HepG2 (cell line): ENCODE measurements at regions not wholly inside any gene's neighbourhood (a gene's known extent, or its start where the extent isn't known, plus 50 kb on each side); places are given as distances from the start of the nearest gene placed in this dataset.

Source experiments
- ATAC-seq: fragments of 200-7000 bp; cut with Tn5 transposase; 3 replicates; pipeline ENCODE4 v1.9.1; 2020; ENCODE audit warnings: mild to moderate bottlenecking, moderate library complexity
- BruUV-seq: library from RNA; stranded (reverse); fragments of 400-500 nt; replicated peaks from 2 replicates; lab custom pipeline; 2021; lab: Mats Ljungman, UMichigan
- CTCF ChIA-PET: fragments of 300-600 bp; formaldehyde crosslinking; extraction: SDS; loops from one replicate; lab custom pipeline; 2021; ENCODE audit warnings: low total read pairs, inconsistent platforms, low intra/inter-chr PET ratio; lab: Yijun Ruan, JAX
- POLR2A ChIA-PET: fragments of 350-600 bp; sonication (Branson Sonifier 250); formaldehyde crosslinking; loops from one replicate; lab custom pipeline; 2020; ENCODE audit warnings: antibody characterized with exemption, inconsistent platforms; lab: Yijun Ruan, JAX
- DNase-seq: peaks from one replicate; pipeline ENCODE4 v3.0.0-alpha.2; 2015; ENCODE audit warnings: low spot score
- FAIRE-seq: peaks from 3 replicates; lab custom pipeline; 2011; peaks lifted over from hg19 to GRCh38; lab: Jason Lieb, UNC
- H2AFZ ChIP-seq: one replicate; pipeline ENCODE4 v1.6.1; 2011; ENCODE audit warnings: low read length, inconsistent platforms
- H3K27ac ChIP-seq: fragments of 300-600 bp; 3 replicates; pipeline ENCODE4 v1.8.0; 2011; ENCODE audit warnings: mixed run types, mild to moderate bottlenecking, mixed read lengths, low read length, inconsistent platforms; ENCODE audit not compliant: insufficient read depth; ENCODE audit errors: extremely low read length
- H3K27me3 ChIP-seq, 2 experiments: fragments of 200-600 bp in 1 of 2; 2 replicates in 1 of 2; 3 replicates in 1 of 2; pipeline versions ENCODE4 v1.6.0 to v1.8.0; 2011; ENCODE audit warnings: low read length in 2 of 2, mild to moderate bottlenecking in 2 of 2, moderate library complexity in 2 of 2, inconsistent platforms in 1 of 2; ENCODE audit not compliant: insufficient read depth in 2 of 2, control insufficient read depth in 1 of 2
- H3K36me3 ChIP-seq, 2 experiments: fragments of 200-600 bp in 1 of 2; replicated peaks in 1 of 2; 2 replicates in 1 of 2; 3 replicates in 1 of 2; pipeline versions ENCODE4 v1.5.1 to v1.8.0; 2011; ENCODE audit warnings: low read length in 2 of 2, inconsistent platforms in 1 of 2; ENCODE audit not compliant: insufficient read depth in 2 of 2, control insufficient read depth in 1 of 2
- H3K4me1 ChIP-seq: 2 replicates; pipeline ENCODE4 v1.5.1; 2012; ENCODE audit warnings: low read length, inconsistent platforms; ENCODE audit not compliant: insufficient read depth
- H3K4me2 ChIP-seq: 2 replicates; pipeline ENCODE4 v1.6.0; 2011; ENCODE audit warnings: low read depth, low read length, inconsistent platforms
- H3K4me3 ChIP-seq, 3 experiments: fragments of 200-600 bp in 1 of 3; sonication (generic), shearing (Covaris generic) in 1 of 3; replicated peaks in 1 of 3; 2 replicates each; pipeline ENCODE4 v1.5.1; 2011 to 2016; ENCODE audit warnings: low read length in 3 of 3, inconsistent platforms in 2 of 3, low read depth in 2 of 3, mild to moderate bottlenecking in 2 of 3, control low read depth in 1 of 3, mixed read lengths in 1 of 3; ENCODE audit not compliant: insufficient read depth in 1 of 3
- H3K79me2 ChIP-seq: one replicate; pipeline ENCODE4 v1.6.1; 2011; ENCODE audit warnings: low read length, inconsistent platforms; ENCODE audit not compliant: insufficient read depth
- H3K9ac ChIP-seq: 2 replicates; pipeline ENCODE4 v1.6.0; 2011; ENCODE audit warnings: mild to moderate bottlenecking, low read depth, low read length, inconsistent platforms; ENCODE audit not compliant: insufficient read depth
- H3K9me3 ChIP-seq: 2 replicates; pipeline ENCODE4 v1.5.1; 2012; ENCODE audit warnings: mild to moderate bottlenecking, low read length
- H4K20me1 ChIP-seq: 2 replicates; pipeline ENCODE4 v1.6.0; 2011; ENCODE audit warnings: inconsistent platforms, mild to moderate bottlenecking, low read length, moderate library complexity; ENCODE audit not compliant: insufficient read depth
- ARID2 ChIP-seq: sonication (generic); formaldehyde crosslinking; IDR thresholded peaks from 2 replicates; pipeline ENCODE4 v1.8.1; 2022; ENCODE audit warnings: mild to moderate bottlenecking, missing genetic modification reagents, borderline replicate concordance
- ZNF235 ChIP-seq: sonication (generic); formaldehyde crosslinking; IDR thresholded peaks from 2 replicates; pipeline ENCODE4 v1.8.1; 2023; ENCODE audit warnings: mild to moderate bottlenecking, missing genetic modification reagents, borderline replicate concordance
- WGBS: methylation state at CpG from one replicate; pipeline ENCODE4 v1.1.6; 2017; ENCODE audit warnings: low lambda C conversion rate; 5-methylcytosine and 5-hydroxymethylcytosine counted together
- in situ Hi-C: cut with HindIII; loops from 2 replicates; pipeline ENCODE4 v1.10.0; 2017; ENCODE audit warnings: low pct_unique_long_range_greater_than_20kb; ENCODE audit not compliant: extremely low pct_ligation_motif_present
- intact Hi-C: fragments of 100-400 bp; cut with micrococcal nuclease; formaldehyde crosslinking; loops from one replicate; pipeline ENCODE4 v1.10.0; 2022; ENCODE audit not compliant: unreplicated experiment
- TF ChIP-seq, protein P1 (sequence below): sonication (generic); formaldehyde crosslinking; IDR thresholded peaks from 2 replicates; pipeline ENCODE4 v1.5.0; 2020; ENCODE audit warnings: mild to moderate bottlenecking, missing genetic modification reagents
- TF ChIP-seq, protein P2 (sequence below): sonication (generic); formaldehyde crosslinking; IDR thresholded peaks from 2 replicates; pipeline ENCODE4 v1.8.1; 2023; ENCODE audit warnings: mild to moderate bottlenecking, missing genetic modification reagents, borderline replicate concordance

DNA sequence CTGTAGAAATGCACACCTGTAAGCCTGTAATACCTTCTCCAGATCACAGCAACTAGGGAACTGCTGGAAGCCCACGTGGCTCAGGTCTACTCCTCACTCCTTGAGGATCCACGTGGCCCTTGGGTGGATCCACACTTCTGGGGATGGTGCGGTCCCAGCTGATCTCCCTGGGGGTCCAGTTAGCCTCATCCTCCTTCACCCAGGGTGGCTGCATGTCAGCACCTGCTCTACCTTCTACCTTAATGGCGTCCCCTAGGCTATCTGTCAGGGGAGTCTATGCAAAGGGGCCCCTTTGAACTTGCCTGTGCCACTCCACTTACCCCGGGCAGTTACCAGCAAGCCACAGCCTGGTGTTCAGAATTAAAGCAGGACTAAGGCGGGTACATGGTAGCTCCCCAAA lies 284.7 kb downstream of the MYCN start (continued):
- TF ChIP-seq, protein P1, sequence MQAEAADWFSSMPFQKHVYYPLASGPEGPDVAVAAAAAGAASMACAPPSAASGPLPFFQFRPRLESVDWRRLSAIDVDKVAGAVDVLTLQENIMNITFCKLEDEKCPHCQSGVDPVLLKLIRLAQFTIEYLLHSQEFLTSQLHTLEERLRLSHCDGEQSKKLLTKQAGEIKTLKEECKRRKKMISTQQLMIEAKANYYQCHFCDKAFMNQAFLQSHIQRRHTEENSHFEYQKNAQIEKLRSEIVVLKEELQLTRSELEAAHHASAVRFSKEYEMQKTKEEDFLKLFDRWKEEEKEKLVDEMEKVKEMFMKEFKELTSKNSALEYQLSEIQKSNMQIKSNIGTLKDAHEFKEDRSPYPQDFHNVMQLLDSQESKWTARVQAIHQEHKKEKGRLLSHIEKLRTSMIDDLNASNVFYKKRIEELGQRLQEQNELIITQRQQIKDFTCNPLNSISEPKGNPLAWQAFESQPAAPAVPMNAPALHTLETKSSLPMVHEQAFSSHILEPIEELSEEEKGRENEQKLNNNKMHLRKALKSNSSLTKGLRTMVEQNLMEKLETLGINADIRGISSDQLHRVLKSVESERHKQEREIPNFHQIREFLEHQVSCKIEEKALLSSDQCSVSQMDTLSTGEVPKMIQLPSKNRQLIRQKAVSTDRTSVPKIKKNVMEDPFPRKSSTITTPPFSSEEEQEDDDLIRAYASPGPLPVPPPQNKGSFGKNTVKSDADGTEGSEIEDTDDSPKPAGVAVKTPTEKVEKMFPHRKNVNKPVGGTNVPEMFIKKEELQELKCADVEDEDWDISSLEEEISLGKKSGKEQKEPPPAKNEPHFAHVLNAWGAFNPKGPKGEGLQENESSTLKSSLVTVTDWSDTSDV, result no peak

DNA sequence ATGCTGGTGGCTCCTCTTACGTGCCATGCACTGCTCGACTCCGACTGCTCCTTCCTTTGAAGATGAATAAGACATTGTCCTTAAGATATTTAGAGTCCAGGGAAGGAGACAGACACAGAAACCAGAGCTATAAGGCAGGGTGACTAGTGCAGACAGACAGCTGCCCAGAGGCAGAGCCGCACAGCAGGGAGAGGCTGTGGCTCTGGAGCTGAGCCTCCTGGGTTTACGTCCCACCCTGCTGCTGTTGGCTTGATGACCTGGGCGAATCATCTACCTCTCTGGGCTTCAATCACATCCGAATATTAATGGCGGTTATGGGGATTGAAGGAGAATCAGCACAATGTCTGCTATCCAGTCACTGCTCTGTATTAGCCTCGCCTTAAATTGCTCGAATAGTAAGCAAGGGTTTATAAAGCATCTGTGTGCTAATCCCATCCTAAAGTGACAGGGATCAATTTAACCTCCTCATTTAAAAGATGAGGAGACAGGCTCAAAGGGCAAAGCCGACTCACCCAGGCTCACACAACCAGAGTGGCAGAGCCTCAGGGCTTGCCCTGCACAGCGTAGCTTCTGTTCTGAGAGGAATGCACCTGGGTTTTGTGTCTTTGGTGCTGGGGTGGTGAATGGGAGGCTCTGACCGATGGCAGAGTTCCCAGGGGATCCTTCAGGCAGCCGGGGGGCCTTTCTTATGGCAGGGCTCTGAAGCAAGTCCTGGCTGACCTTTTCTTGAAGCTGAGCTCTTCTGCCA lies 284.1 kb downstream of the MYCN start:
- no peaks in the 10 kb centered on the region for H3K9me3 ChIP-seq
- ChIA-PET POLR2A (no interaction called here), CTCF (no interaction called here)
- no peaks in the 10 kb centered on the region for H3K36me3 ChIP-seq
- no peaks in the 10 kb centered on the region for H4K20me1 ChIP-seq
- ATAC-seq (no peak), DNase-seq (no peak), FAIRE-seq (no peak)
- peaks cover 0 to 5% of the 10 kb centered on the region in 2 experiments; a peak in 1 of 5 replicates for H3K27me3 ChIP-seq
- no peak overlapping the region for H3K4me2 ChIP-seq
- H2AFZ ChIP-seq, result no peak overlapping the region
- BruUV-seq, result no TSS peak
- H3K9ac ChIP-seq, result no peak overlapping the region
- H3K4me3 ChIP-seq, result no peak overlapping the region
- in situ Hi-C loops, result no loop called here
- no peak overlapping the region for H3K27ac ChIP-seq
- H3K79me2 ChIP-seq, result no peaks in the 10 kb centered on the region
- 43% methylated on average over 11 of the region's 14 CpGs for WGBS
- H3K4me1 ChIP-seq, result no peaks in the 10 kb centered on the region
- TF ChIP-seq ZNF235 (CRISPR knock-in tag), result no peak
- TF ChIP-seq ARID2 (CRISPR knock-in tag), result no peak
- TF ChIP-seq, protein P2, sequence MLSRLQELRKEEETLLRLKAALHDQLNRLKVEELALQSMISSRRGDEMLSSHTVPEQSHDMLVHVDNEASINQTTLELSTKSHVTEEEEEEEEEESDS (CRISPR knock-in tag), result no peak
- intact Hi-C loops, result no loop called here
